ENCODE measurements at regions not wholly inside any gene's neighbourhood (a gene's known extent, or its start where the extent isn't known, plus 50 kb on each side); places are given as distances from the start of the nearest gene placed in this dataset.

DNA sequence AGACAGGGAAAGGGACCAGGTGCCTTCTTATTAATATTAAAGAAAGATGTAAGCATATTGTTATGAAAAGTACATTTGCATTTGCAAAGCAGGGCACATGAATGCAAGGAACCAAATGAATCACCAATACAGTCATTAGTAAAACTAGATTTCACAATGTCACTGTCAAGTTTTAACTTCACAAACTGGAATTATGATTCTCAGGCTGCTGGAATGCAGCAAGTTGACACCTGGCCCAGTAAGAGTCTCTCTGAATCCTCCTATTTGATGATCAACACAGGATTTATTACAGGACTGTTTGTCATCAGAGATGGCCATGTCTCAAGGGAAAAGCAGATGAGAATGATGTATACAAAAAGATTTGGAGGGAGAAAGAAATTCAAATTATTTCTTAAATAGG lies 72.9 kb upstream of the STK39 start:
- Histone ChIP-seq H3F3A (ENCODE audit: insufficient read depth, low read length) (no peaks in the 10 kb centered on the region), H3K4me3 (ENCODE audit: low read length) (no peak overlapping the region), H3K9me2 (replicated peaks; ENCODE audit: insufficient read depth, low read length) (no peaks in the 10 kb centered on the region), H2AFZ (ENCODE audit: low read length) (no peak overlapping the region), H3K36me3 (replicated peaks; ENCODE audit: insufficient read depth, low read length) (no peaks in the 10 kb centered on the region), H3K79me2 (ENCODE audit: low read length) (no peaks in the 10 kb centered on the region), H3K27me3 (replicated peaks; ENCODE audit: insufficient read depth, low read length) (no peaks in the 10 kb centered on the region), H3K4me2 (ENCODE audit: low read depth, low read length) (no peak overlapping the region), H3K4me1 (ENCODE audit: low read length) (no peaks in the 10 kb centered on the region), H3K9me3 (replicated peaks; ENCODE audit: insufficient read depth, low read length) (no peaks in the 10 kb centered on the region), H4K20me1 (ENCODE audit: insufficient read depth, low read length) (no peaks in the 10 kb centered on the region), H3K9ac (ENCODE audit: low read length) (no peak overlapping the region), H3K27ac (ENCODE audit: low read length) (no peak overlapping the region)
- TF ChIP-seq EZH2 (optimal IDR thresholded peaks at IDR 0.05; ENCODE audit: low read depth, low read length) (no peak), EZH2phosphoT487 (IDR thresholded peaks at IDR 0.05; ENCODE audit: low read length) (no peak)
- TF ChIP-seq, protein P1, sequence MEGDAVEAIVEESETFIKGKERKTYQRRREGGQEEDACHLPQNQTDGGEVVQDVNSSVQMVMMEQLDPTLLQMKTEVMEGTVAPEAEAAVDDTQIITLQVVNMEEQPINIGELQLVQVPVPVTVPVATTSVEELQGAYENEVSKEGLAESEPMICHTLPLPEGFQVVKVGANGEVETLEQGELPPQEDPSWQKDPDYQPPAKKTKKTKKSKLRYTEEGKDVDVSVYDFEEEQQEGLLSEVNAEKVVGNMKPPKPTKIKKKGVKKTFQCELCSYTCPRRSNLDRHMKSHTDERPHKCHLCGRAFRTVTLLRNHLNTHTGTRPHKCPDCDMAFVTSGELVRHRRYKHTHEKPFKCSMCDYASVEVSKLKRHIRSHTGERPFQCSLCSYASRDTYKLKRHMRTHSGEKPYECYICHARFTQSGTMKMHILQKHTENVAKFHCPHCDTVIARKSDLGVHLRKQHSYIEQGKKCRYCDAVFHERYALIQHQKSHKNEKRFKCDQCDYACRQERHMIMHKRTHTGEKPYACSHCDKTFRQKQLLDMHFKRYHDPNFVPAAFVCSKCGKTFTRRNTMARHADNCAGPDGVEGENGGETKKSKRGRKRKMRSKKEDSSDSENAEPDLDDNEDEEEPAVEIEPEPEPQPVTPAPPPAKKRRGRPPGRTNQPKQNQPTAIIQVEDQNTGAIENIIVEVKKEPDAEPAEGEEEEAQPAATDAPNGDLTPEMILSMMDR (IDR thresholded peaks at IDR 0.05; ENCODE audit: low read length), result no peak
- DNase-seq, result no peak

DNA sequence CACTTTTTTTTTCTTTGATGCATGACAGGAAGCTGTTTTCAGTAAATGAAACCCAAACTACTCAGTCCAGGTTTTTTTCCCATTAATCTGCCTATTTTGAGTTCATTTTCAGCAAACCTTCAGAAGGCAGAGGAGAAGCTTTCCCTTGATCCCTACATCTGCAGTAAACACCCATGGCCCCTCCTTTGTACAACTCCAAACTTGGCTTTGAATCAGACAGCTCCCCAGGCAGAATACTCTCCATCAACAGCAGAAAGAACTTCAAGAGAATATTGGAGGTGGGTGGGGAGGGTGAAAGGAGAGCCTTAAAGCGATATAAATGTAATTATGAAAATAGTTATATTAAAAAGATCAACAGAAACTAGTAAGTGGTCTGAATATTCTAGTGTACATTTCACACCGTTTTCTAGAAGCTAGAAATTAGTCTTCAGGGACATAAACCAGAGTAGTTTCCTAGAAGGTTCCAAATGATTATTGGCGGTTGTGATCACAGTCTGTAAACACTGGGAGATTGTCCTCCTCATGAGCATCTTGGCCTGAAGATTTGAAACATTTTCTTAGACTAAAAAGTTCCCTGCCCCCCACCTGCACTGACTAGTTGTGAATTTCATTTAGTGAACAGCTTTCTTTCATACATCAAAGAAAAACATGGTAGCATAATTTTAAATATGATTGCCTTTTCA lies 75.1 kb upstream of the STK39 start:
- Histone ChIP-seq H4K20me1 (ENCODE audit: insufficient read depth, low read length) (no peaks in the 10 kb centered on the region), H3K9me2 (replicated peaks; ENCODE audit: insufficient read depth, low read length) (no peaks in the 10 kb centered on the region), H3K4me3 (ENCODE audit: low read length) (no peak overlapping the region), H3K79me2 (ENCODE audit: low read length) (no peaks in the 10 kb centered on the region), H3K4me2 (ENCODE audit: low read depth, low read length) (no peak overlapping the region), H3K4me1 (ENCODE audit: low read length) (no peaks in the 10 kb centered on the region), H3K9me3 (replicated peaks; ENCODE audit: insufficient read depth, low read length) (no peaks in the 10 kb centered on the region), H3K27ac (ENCODE audit: low read length) (no peak overlapping the region), H2AFZ (ENCODE audit: low read length) (no peak overlapping the region), H3F3A (ENCODE audit: insufficient read depth, low read length) (no peaks in the 10 kb centered on the region), H3K9ac (ENCODE audit: low read length) (no peak overlapping the region), H3K27me3 (replicated peaks; ENCODE audit: insufficient read depth, low read length) (no peaks in the 10 kb centered on the region), H3K36me3 (replicated peaks; ENCODE audit: insufficient read depth, low read length) (no peaks in the 10 kb centered on the region)
- no peak for DNase-seq
- no peak for TF ChIP-seq EZH2phosphoT487 (IDR thresholded peaks at IDR 0.05; ENCODE audit: low read length)
- TF ChIP-seq, protein P1 (IDR thresholded peaks at IDR 0.05; ENCODE audit: low read length), result no peak
- TF ChIP-seq EZH2 (optimal IDR thresholded peaks at IDR 0.05; ENCODE audit: low read depth, low read length), result no peak

DNA sequence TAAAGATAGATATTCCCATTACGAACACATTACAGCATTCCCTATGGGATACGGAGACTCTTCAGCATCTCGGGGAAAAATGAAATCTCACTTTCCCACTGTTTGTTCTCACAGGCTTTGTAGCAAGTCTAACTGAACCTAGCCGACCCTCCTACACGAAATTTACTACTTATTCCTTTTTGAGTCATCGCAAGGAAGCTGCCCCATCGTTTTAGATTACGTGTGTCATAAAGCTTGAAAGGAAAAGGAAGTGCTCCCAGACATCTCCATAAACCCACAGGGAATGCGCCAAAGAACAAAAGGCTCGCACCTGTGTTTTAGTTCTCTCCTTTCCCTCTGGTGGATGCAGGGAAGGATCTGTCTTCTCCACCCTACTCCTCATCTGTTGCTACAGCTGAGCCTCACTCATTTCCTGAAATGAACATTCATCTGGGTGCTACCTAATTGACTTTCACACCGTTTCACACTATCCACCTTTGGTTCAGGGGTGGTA lies 76.2 kb upstream of the STK39 start:
- Histone ChIP-seq H3K4me1 (ENCODE audit: low read length) (peaks cover 2% of the 10 kb centered on the region; the same call in 1 of the 2 replicates), H3K27me3 (replicated peaks; ENCODE audit: insufficient read depth, low read length) (no peaks in the 10 kb centered on the region), H3F3A (ENCODE audit: insufficient read depth, low read length) (no peaks in the 10 kb centered on the region), H3K9me2 (replicated peaks; ENCODE audit: insufficient read depth, low read length) (no peaks in the 10 kb centered on the region), H3K79me2 (ENCODE audit: low read length) (no peaks in the 10 kb centered on the region), H4K20me1 (ENCODE audit: insufficient read depth, low read length) (no peaks in the 10 kb centered on the region), H3K9me3 (replicated peaks; ENCODE audit: insufficient read depth, low read length) (no peaks in the 10 kb centered on the region), H3K4me3 (ENCODE audit: low read length) (no peak overlapping the region), H3K4me2 (ENCODE audit: low read depth, low read length) (no peak overlapping the region), H3K27ac (ENCODE audit: low read length) (no peak overlapping the region), H2AFZ (ENCODE audit: low read length) (no peak overlapping the region), H3K36me3 (replicated peaks; ENCODE audit: insufficient read depth, low read length) (no peaks in the 10 kb centered on the region), H3K9ac (ENCODE audit: low read length) (no peak overlapping the region)
- TF ChIP-seq EZH2 (optimal IDR thresholded peaks at IDR 0.05; ENCODE audit: low read depth, low read length), result no peak
- TF ChIP-seq EZH2phosphoT487 (IDR thresholded peaks at IDR 0.05; ENCODE audit: low read length), result no peak
- TF ChIP-seq, protein P1 (IDR thresholded peaks at IDR 0.05; ENCODE audit: low read length), result no peak
- no peak for DNase-seq
